Left ventricle myocardium superior (tissue), 1 donor: ENCODE measurements at regions not wholly inside any gene's neighbourhood (a gene's known extent, or its start where the extent isn't known, plus 50 kb on each side); places are given as distances from the start of the nearest gene placed in this dataset. TPM values are rescaled to one million over a fixed set of nuclear protein-coding genes. Genes with fewer than 3 reads are reported as not detected.

Experiments
- microRNA-seq: library from miRNA; unstranded; fragments of <30 nt; microRNA quantifications from one replicate; pipeline ENCODE4 v1.2.0, GENCODE V29; 2020; ENCODE audit warnings: borderline number of aligned reads
- donor health status: DM: no; HTN: yes; CAD: no; lungs with severe emphysema.

Small RNA genes lying in the stretch of these regions (microRNA-seq; reads per million reads assigned to microRNA genes)
- not detected for gene MIR6859-1
- not detected for gene MIR6859-2
